A549 (cell line): ENCODE measurements at regions not wholly inside any gene's neighbourhood (a gene's known extent, or its start where the extent isn't known, plus 50 kb on each side); places are given as distances from the start of the nearest gene placed in this dataset.
"Not testable (repeated sequence)": the region's sequence is repeated elsewhere in the genome, so short reads cannot be mapped to it uniquely, and the experiment has no call there.

Experiments
- CBX2 ChIP-seq: fragments of 200-600 bp; sonication (generic); IDR thresholded peaks from 2 replicates; pipeline ENCODE4 v1.6.1; 2016; ENCODE audit warnings: low read depth, mild to moderate bottlenecking, borderline replicate concordance
- CTCF ChIP-seq: fragments of >200 bp; sonication (Bioruptor Twin); formaldehyde crosslinking; IDR thresholded peaks from 3 replicates; pipeline ENCODE4 v1.5.1; 2016
- PBX3 ChIP-seq: IDR thresholded peaks from 2 replicates; pipeline ENCODE4 v1.6.1; 2012
- POLR2A ChIP-seq: IDR thresholded peaks from 2 replicates; pipeline ENCODE4 v1.6.1; 2012; ENCODE audit warnings: mild to moderate bottlenecking, low read length

GRCh38 chr16:70059429-70059828 lies 54.7 kb upstream of the PDPR start:
- not testable (repeated sequence) for TF ChIP-seq CBX2, PBX3, CTCF, POLR2A
